H1 (cell line): ENCODE measurements at regions not wholly inside any gene's neighbourhood (a gene's known extent, or its start where the extent isn't known, plus 50 kb on each side); places are given as distances from the start of the nearest gene placed in this dataset.

Experiments
- ASH2L ChIP-seq: fragments of 200-600, 300-600 bp; sonication (generic); IDR thresholded peaks from one replicate; pipeline ENCODE4 v1.7.1; 2017; ENCODE audit warnings: low read length
- ATF2 ChIP-seq: IDR thresholded peaks from 2 replicates; pipeline ENCODE4 v1.6.1; 2012; ENCODE audit warnings: low read length, inconsistent platforms
- CBX5 ChIP-seq: fragments of 300-800, 300-1000 bp; sonication (generic); IDR thresholded peaks from 2 replicates; pipeline ENCODE4 v1.7.1; 2016; ENCODE audit warnings: antibody characterized with exemption, low read length, low read depth
- CTCF ChIP-seq, 3 experiments: IDR thresholded peaks; 1 replicate in 2 of 3; 2 replicates in 1 of 3; pipeline versions ENCODE4 v1.5.1 to v1.6.1; 2011; ENCODE audit warnings: low read length in 3 of 3, mild to moderate bottlenecking in 3 of 3, inconsistent platforms in 2 of 3, low read depth in 1 of 3, moderate library complexity in 1 of 3; ENCODE audit not compliant: insufficient read depth in 1 of 3; ENCODE audit errors: control extremely low read depth in 1 of 3
- GABPA ChIP-seq: IDR thresholded peaks from 2 replicates; pipeline ENCODE4 v1.6.1; 2011; ENCODE audit warnings: mild to moderate bottlenecking, low read length, moderate library complexity, borderline replicate concordance; ENCODE audit not compliant: insufficient read depth
- MAFK ChIP-seq: IDR thresholded peaks from 2 replicates; pipeline ENCODE4 v1.6.1; 2012; ENCODE audit warnings: low read depth, mild to moderate bottlenecking, improper control_type of control experiment, low read length
- RXRA ChIP-seq: IDR thresholded peaks from 2 replicates; pipeline ENCODE4 v1.6.1; 2011; ENCODE audit warnings: low read depth, mild to moderate bottlenecking, low read length, moderate library complexity; ENCODE audit not compliant: insufficient read depth
- TAF1 ChIP-seq: IDR thresholded peaks from 2 replicates; pipeline ENCODE4 v1.6.1; 2011; ENCODE audit warnings: mild to moderate bottlenecking, low read depth, low read length

GRCh38 chr6:48835421-48835958 is 627.6 kb downstream of the MMUT start (continued):
- no peak for TF ChIP-seq ATF2
- no peak for TF ChIP-seq GABPA
- TF ChIP-seq CBX5: no peak
- no peak for TF ChIP-seq RXRA
- no peak for TF ChIP-seq ASH2L
- no peak for TF ChIP-seq CTCF (IDR thresholded peaks at IDR 0.05; ENCODE audit: control extremely low read depth in 1 of 3, insufficient read depth in 1 of 3, low read depth in 1 of 3, low read length in 3 of 3)
- no peak for TF ChIP-seq MAFK
- no peak for TF ChIP-seq TAF1
